IMR-90 (cell line): ENCODE measurements at regions not wholly inside any gene's neighbourhood (a gene's known extent, or its start where the extent isn't known, plus 50 kb on each side); places are given as distances from the start of the nearest gene placed in this dataset.

Source experiments
- ATAC-seq: fragments of 200-7000 bp; cut with Tn5 transposase; 2 replicates; pipeline ENCODE4 v1.9.1; 2020; ENCODE audit warnings: low read depth, mild to moderate bottlenecking, moderate library complexity
- BruUV-seq: library from RNA; stranded (reverse); fragments of 400-500 nt; replicated peaks from 2 replicates; lab custom pipeline; 2021; lab: Mats Ljungman, UMichigan
- CTCF ChIA-PET: fragments of 300-600 bp; formaldehyde crosslinking; extraction: SDS; loops from one replicate; lab custom pipeline; 2021; ENCODE audit warnings: antibody characterized with exemption; lab: Yijun Ruan, JAX
- POLR2A ChIA-PET: fragments of 300-600 bp; sonication (Branson Sonifier 250); formaldehyde crosslinking; loops from one replicate; lab custom pipeline; 2022; ENCODE audit warnings: antibody characterized with exemption; ENCODE audit not compliant: unreplicated experiment; lab: Charles Lee
- DNase-seq: peaks from one replicate; pipeline ENCODE4 v3.0.0; 2013
- H2AFZ ChIP-seq: replicated peaks from 2 replicates; pipeline ENCODE3; 2013; ENCODE audit warnings: low read length, mild to moderate bottlenecking; ENCODE audit not compliant: poor library complexity
- H2AK5ac ChIP-seq: 2 replicates; pipeline ENCODE4 v1.6.1; 2013; ENCODE audit warnings: low read depth, low read length, inconsistent platforms
- H2AK9ac ChIP-seq: replicated peaks from 2 replicates; pipeline ENCODE3; 2013; ENCODE audit warnings: mild to moderate bottlenecking, low read depth, low read length, moderate library complexity; ENCODE audit not compliant: poor library complexity
- H2BK120ac ChIP-seq: 2 replicates; pipeline ENCODE4 v1.6.1; 2013; ENCODE audit warnings: low read depth, low read length, inconsistent platforms
- H2BK15ac ChIP-seq: 3 replicates; pipeline ENCODE4 v1.6.1; 2013; ENCODE audit warnings: low read depth, low read length, inconsistent platforms
- H2BK20ac ChIP-seq: 2 replicates; pipeline ENCODE4 v1.6.1; 2013; ENCODE audit warnings: low read depth, mild to moderate bottlenecking, inconsistent platforms, low read length, moderate library complexity
- H2BK5ac ChIP-seq: 2 replicates; pipeline ENCODE4 v1.6.1; 2013; ENCODE audit warnings: mild to moderate bottlenecking, low read depth, low read length, inconsistent platforms; ENCODE audit not compliant: poor library complexity, severe bottlenecking
- H3K14ac ChIP-seq: replicated peaks from 2 replicates; pipeline ENCODE4 v1.6.1; 2013; ENCODE audit warnings: low read depth, low read length, inconsistent platforms
- H3K18ac ChIP-seq: 2 replicates; pipeline ENCODE4 v1.6.1; 2013; ENCODE audit warnings: low read depth, low read length, control low read depth
- H3K23ac ChIP-seq: 2 replicates; pipeline ENCODE4 v1.6.1; 2013; ENCODE audit warnings: low read depth, low read length, inconsistent platforms
- H3K27ac ChIP-seq: 2 replicates; pipeline ENCODE4 v1.5.1; 2013; ENCODE audit warnings: mild to moderate bottlenecking, control low read depth, low read length; ENCODE audit not compliant: insufficient read depth
- H3K27me3 ChIP-seq: 2 replicates; pipeline ENCODE4 v1.6.1; 2013; ENCODE audit warnings: low read length; ENCODE audit not compliant: control insufficient read depth, insufficient read depth
- H3K36me3 ChIP-seq: 2 replicates; pipeline ENCODE4 v1.6.1; 2013; ENCODE audit warnings: low read length, mixed read lengths; ENCODE audit not compliant: control insufficient read depth, insufficient read depth
- H3K4ac ChIP-seq: 2 replicates; pipeline ENCODE4 v1.6.1; 2013; ENCODE audit warnings: low read depth, low read length, inconsistent platforms
- H3K4me1 ChIP-seq: 2 replicates; pipeline ENCODE4 v1.6.1; 2013; ENCODE audit warnings: low read length, mixed read lengths; ENCODE audit not compliant: control insufficient read depth, insufficient read depth
- H3K4me2 ChIP-seq: 2 replicates; pipeline ENCODE4 v1.6.1; 2013; ENCODE audit warnings: low read depth, mild to moderate bottlenecking, control low read depth, low read length, moderate library complexity
- H3K4me3 ChIP-seq: 2 replicates; pipeline ENCODE4 v1.5.1; 2013; ENCODE audit warnings: low read depth, mild to moderate bottlenecking, control low read depth, low read length, moderate library complexity; ENCODE audit not compliant: insufficient read depth
- H3K56ac ChIP-seq: 2 replicates; pipeline ENCODE4 v1.6.1; 2013; ENCODE audit warnings: low read length, inconsistent platforms; ENCODE audit not compliant: insufficient read depth; ENCODE audit errors: extremely low read depth
- H3K79me1 ChIP-seq, 2 experiments: 2 replicates each; pipeline ENCODE4 v1.6.1; 2013; ENCODE audit warnings: low read length in 2 of 2, inconsistent platforms in 1 of 2, low read depth in 1 of 2
- H3K9ac ChIP-seq: 2 replicates; pipeline ENCODE4 v1.6.1; 2013; ENCODE audit warnings: low read depth, low read length, control low read depth
- H3K9me1 ChIP-seq: 2 replicates; pipeline ENCODE4 v1.6.1; 2013; ENCODE audit warnings: low read length, inconsistent platforms; ENCODE audit not compliant: insufficient read depth
- H3K9me3 ChIP-seq: 2 replicates; pipeline ENCODE4 v1.6.1; 2013; ENCODE audit warnings: low read length; ENCODE audit not compliant: control insufficient read depth, insufficient read depth
- H4K20me1 ChIP-seq: 2 replicates; pipeline ENCODE4 v1.6.1; 2013; ENCODE audit warnings: low read length, inconsistent platforms; ENCODE audit not compliant: insufficient read depth
- H4K5ac ChIP-seq: 2 replicates; pipeline ENCODE4 v1.6.1; 2013; ENCODE audit warnings: mild to moderate bottlenecking, low read depth, low read length, control low read depth
- H4K8ac ChIP-seq, 2 experiments: 2 replicates each; pipeline ENCODE4 v1.6.1; 2013; ENCODE audit warnings: low read depth in 2 of 2, low read length in 2 of 2, control low read depth in 1 of 2, inconsistent platforms in 1 of 2
- H4K91ac ChIP-seq: 2 replicates; pipeline ENCODE4 v1.6.1; 2013; ENCODE audit warnings: low read depth, low read length, inconsistent platforms; ENCODE audit not compliant: insufficient read depth
- BHLHE40 ChIP-seq: fragments of 150-350 bp; IDR thresholded peaks from 2 replicates; pipeline ENCODE4 v1.6.1; 2016; ENCODE audit warnings: mild to moderate bottlenecking, low read depth, low read length
- CEBPB ChIP-seq: IDR thresholded peaks from 2 replicates; pipeline ENCODE4 v1.6.1; 2012; ENCODE audit warnings: low read depth, low read length, improper control_type of control experiment
- CHD1 ChIP-seq: IDR thresholded peaks from 2 replicates; pipeline ENCODE4 v1.6.1; 2012; ENCODE audit warnings: low read depth, low read length, improper control_type of control experiment
- FOS ChIP-seq: fragments of 150-350 bp; IDR thresholded peaks from 2 replicates; pipeline ENCODE4 v1.6.1; 2016; ENCODE audit warnings: low read depth, low read length
- MAFK ChIP-seq: IDR thresholded peaks from 2 replicates; pipeline ENCODE4 v1.6.1; 2012; ENCODE audit warnings: low read depth, low read length, improper control_type of control experiment
- MAZ ChIP-seq: IDR thresholded peaks from 2 replicates; pipeline ENCODE4 v1.6.1; 2012; ENCODE audit warnings: low read depth, mild to moderate bottlenecking, low read length, improper control_type of control experiment, moderate library complexity, borderline replicate concordance
- MXI1 ChIP-seq: IDR thresholded peaks from 2 replicates; pipeline ENCODE4 v1.6.1; 2012; ENCODE audit warnings: low read depth, mild to moderate bottlenecking, low read length, moderate library complexity, borderline replicate concordance
- NFE2L2 ChIP-seq: fragments of 150-350 bp; IDR thresholded peaks from 2 replicates; pipeline ENCODE4 v1.6.1; 2016; ENCODE audit warnings: low read depth, mild to moderate bottlenecking, low read length
- POLR2A ChIP-seq: IDR thresholded peaks from 2 replicates; pipeline ENCODE4 v1.6.1; 2012; ENCODE audit warnings: mild to moderate bottlenecking, low read depth, low read length
- RAD21 ChIP-seq: IDR thresholded peaks from 2 replicates; pipeline ENCODE4 v1.6.1; 2012; ENCODE audit warnings: low read length, improper control_type of control experiment
- RCOR1 ChIP-seq: IDR thresholded peaks from 2 replicates; pipeline ENCODE4 v1.6.1; 2012; ENCODE audit warnings: mild to moderate bottlenecking, low read length, improper control_type of control experiment; ENCODE audit not compliant: insufficient replicate concordance
- RFX5 ChIP-seq: IDR thresholded peaks from 2 replicates; pipeline ENCODE4 v1.8.0; 2012; ENCODE audit warnings: low read depth, mild to moderate bottlenecking, low read length, moderate library complexity
- SMC3 ChIP-seq: fragments of 150-350 bp; IDR thresholded peaks from 2 replicates; pipeline ENCODE4 v1.6.1; 2016; ENCODE audit warnings: low read depth, mild to moderate bottlenecking, antibody characterized with exemption, low read length, moderate library complexity
- WGBS, 2 experiments: methylation state at CpG; one replicate each; pipeline versions ENCODE4 v1.1.5 to v1.1.7; 2013; ENCODE audit warnings: missing lambda C conversion rate in 2 of 2; ENCODE audit not compliant: insufficient read length in 1 of 2; ENCODE audit errors: extremely low coverage in 2 of 2; 5-methylcytosine and 5-hydroxymethylcytosine counted together
- dilution Hi-C: fragments of 300-500 bp; cut with HindIII; formaldehyde crosslinking; loops from one replicate; pipeline ENCODE4 v1.14.3; 2018; ENCODE audit warnings: low sequenced_read_pairs; ENCODE audit not compliant: unreplicated experiment
- in situ Hi-C: fragments of 300-500 bp; cut with MboI; formaldehyde crosslinking; loops from 3 replicates; pipeline ENCODE4 v1.14.3; 2019; ENCODE audit warnings: low sequenced_read_pairs, inconsistent platforms, mixed read lengths
- intact Hi-C: fragments of 100-400 bp; cut with micrococcal nuclease; formaldehyde crosslinking; loops from 2 replicates; pipeline ENCODE4 v1.10.0; 2022
- TF ChIP-seq, protein P1 (sequence below): conservative IDR thresholded peaks from 2 replicates; pipeline ENCODE4 v1.5.1; 2012; ENCODE audit warnings: mild to moderate bottlenecking, low read depth, low read length, improper control_type of control experiment
- TF ChIP-seq, protein P2 (sequence below): fragments of 150-350 bp; IDR thresholded peaks from 2 replicates; pipeline ENCODE4 v1.6.1; 2017; ENCODE audit warnings: mild to moderate bottlenecking, antibody characterized with exemption, low read length, low read depth
- TF ChIP-seq, protein P3 (sequence below): fragments of 150-350 bp; IDR thresholded peaks from 2 replicates; pipeline ENCODE4 v1.6.1; 2016; ENCODE audit warnings: low read depth, mild to moderate bottlenecking, low read length, moderate library complexity, borderline replicate concordance

DNA sequence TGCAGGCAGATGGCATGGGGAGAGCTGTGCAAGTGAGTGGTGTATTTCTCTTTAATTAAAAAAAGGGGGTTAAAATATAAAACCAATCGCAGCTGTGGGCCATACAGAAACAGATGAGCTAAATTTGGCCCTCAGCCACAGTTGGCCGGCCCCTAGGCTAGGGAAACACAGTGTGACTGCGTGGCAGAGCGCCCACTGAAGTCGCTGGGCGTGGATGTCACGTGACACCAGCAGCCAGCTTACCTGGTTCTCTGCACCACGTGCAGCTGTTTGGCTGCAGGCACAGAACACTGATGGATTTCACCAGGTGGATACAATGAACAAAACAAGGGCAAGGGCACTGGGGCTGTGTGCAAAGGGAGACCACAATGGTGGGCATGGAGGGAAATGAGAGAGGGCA, 119.3 kb upstream of the ZNF746 start:
- no peak for DNase-seq
- Histone ChIP-seq H2AK9ac (no peak overlapping the region), H3K23ac (no peak overlapping the region), H2AK5ac (no peak overlapping the region), H2BK15ac (no peak overlapping the region), H3K9ac (no peak overlapping the region), H3K79me1 (peaks cover 25 to 30% of the 10 kb centered on the region in 2 experiments), H2BK5ac (no peak overlapping the region), H3K4ac (no peak overlapping the region), H2AFZ (no peak overlapping the region), H4K8ac (no peak overlapping the region), H3K18ac (no peak overlapping the region), H3K14ac (no peak overlapping the region), H3K4me1 (no peaks in the 10 kb centered on the region), H3K9me1 (peaks cover 3% of the 10 kb centered on the region; the same call in 1 of the 2 replicates), H3K4me2 (no peak overlapping the region), H2BK20ac (no peak overlapping the region), H4K91ac (no peak overlapping the region), H3K9me3 (no peaks in the 10 kb centered on the region), H3K27ac (no peak overlapping the region), H3K36me3 (peaks cover 70% of the 10 kb centered on the region), H2BK120ac (no peak overlapping the region), H3K4me3 (no peak overlapping the region), H4K20me1 (peaks cover 4% of the 10 kb centered on the region), H4K5ac (no peak overlapping the region), H3K56ac (no peak overlapping the region), H3K27me3 (no peaks in the 10 kb centered on the region)
- no peak for ATAC-seq
- ChIA-PET POLR2A (no interaction called here), CTCF (no interaction called here)
- intact Hi-C loops (no loop called here), dilution Hi-C loops (no loop called here), in situ Hi-C loops (no loop called here)
- TF ChIP-seq MXI1 (no peak), BHLHE40 (no peak), RFX5 (no peak), SMC3 (no peak), MAFK (no peak), RCOR1 (no peak), CHD1 (no peak), POLR2A (no peak), NFE2L2 (no peak), CEBPB (no peak), RAD21 (no peak), MAZ (no peak), FOS (no peak)
- TF ChIP-seq, protein P1, sequence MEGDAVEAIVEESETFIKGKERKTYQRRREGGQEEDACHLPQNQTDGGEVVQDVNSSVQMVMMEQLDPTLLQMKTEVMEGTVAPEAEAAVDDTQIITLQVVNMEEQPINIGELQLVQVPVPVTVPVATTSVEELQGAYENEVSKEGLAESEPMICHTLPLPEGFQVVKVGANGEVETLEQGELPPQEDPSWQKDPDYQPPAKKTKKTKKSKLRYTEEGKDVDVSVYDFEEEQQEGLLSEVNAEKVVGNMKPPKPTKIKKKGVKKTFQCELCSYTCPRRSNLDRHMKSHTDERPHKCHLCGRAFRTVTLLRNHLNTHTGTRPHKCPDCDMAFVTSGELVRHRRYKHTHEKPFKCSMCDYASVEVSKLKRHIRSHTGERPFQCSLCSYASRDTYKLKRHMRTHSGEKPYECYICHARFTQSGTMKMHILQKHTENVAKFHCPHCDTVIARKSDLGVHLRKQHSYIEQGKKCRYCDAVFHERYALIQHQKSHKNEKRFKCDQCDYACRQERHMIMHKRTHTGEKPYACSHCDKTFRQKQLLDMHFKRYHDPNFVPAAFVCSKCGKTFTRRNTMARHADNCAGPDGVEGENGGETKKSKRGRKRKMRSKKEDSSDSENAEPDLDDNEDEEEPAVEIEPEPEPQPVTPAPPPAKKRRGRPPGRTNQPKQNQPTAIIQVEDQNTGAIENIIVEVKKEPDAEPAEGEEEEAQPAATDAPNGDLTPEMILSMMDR, result no peak
- TF ChIP-seq, protein P2, sequence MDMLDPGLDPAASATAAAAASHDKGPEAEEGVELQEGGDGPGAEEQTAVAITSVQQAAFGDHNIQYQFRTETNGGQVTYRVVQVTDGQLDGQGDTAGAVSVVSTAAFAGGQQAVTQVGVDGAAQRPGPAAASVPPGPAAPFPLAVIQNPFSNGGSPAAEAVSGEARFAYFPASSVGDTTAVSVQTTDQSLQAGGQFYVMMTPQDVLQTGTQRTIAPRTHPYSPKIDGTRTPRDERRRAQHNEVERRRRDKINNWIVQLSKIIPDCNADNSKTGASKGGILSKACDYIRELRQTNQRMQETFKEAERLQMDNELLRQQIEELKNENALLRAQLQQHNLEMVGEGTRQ, result no peak
- TF ChIP-seq, protein P3, sequence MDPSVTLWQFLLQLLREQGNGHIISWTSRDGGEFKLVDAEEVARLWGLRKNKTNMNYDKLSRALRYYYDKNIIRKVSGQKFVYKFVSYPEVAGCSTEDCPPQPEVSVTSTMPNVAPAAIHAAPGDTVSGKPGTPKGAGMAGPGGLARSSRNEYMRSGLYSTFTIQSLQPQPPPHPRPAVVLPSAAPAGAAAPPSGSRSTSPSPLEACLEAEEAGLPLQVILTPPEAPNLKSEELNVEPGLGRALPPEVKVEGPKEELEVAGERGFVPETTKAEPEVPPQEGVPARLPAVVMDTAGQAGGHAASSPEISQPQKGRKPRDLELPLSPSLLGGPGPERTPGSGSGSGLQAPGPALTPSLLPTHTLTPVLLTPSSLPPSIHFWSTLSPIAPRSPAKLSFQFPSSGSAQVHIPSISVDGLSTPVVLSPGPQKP, result no peak
- no TSS peak for BruUV-seq
- 74% methylated on average over 8 of the region's 8 CpGs; no CpG with 5 or more reads in 1 of the 2 experiments for WGBS, 2 experiments
